Ovary (tissue), 3 donors: ENCODE measurements at regions not wholly inside any gene's neighbourhood (a gene's known extent, or its start where the extent isn't known, plus 50 kb on each side); places are given as distances from the start of the nearest gene placed in this dataset.
"Not testable (repeated sequence)": the region's sequence is repeated elsewhere in the genome, so short reads cannot be mapped to it uniquely, and the experiment has no call there.

Experiments
- CTCF ChIP-seq, 3 donors: fragments of 450-650 bp in 2 of 3; fragments of 200-600 bp in 1 of 3; IDR thresholded peaks; one replicate each; pipeline versions ENCODE4 v1.5.1 to v1.8.0; 2016 to 2022; ENCODE audit warnings: antibody characterized with exemption in 3 of 3, mild to moderate bottlenecking in 1 of 3
- EP300 ChIP-seq: sonication (generic); formaldehyde crosslinking; IDR thresholded peaks from one replicate; pipeline ENCODE4 v1.6.1; 2017; ENCODE audit warnings: antibody characterized with exemption
- POLR2A ChIP-seq: fragments of 450-650 bp; IDR thresholded peaks from one replicate; pipeline ENCODE4 v1.6.1; 2017; ENCODE audit warnings: antibody characterized with exemption, mild to moderate bottlenecking, moderate library complexity
- donor health status: DM: no; HTN: no; CAD: no.

GRCh38 chr4:118514332-118514731 lies 161.5 kb upstream of the PRSS12 start:
- TF ChIP-seq POLR2A; CTCF (IDR thresholded peaks at IDR 0.05); EP300: not testable (repeated sequence)
